Endodermal cell (in vitro differentiated cells): ENCODE measurements at regions not wholly inside any gene's neighbourhood (a gene's known extent, or its start where the extent isn't known, plus 50 kb on each side); places are given as distances from the start of the nearest gene placed in this dataset.

Experiments
- DNase-seq: peaks from one replicate; pipeline ENCODE4 v3.0.0-alpha.2; 2017
- H3K27ac ChIP-seq: 2 replicates; pipeline ENCODE4 v1.5.1; 2013; ENCODE audit warnings: mild to moderate bottlenecking, low read depth, low read length, moderate library complexity
- H3K27me3 ChIP-seq: 2 replicates; pipeline ENCODE4 v1.6.1; 2013; ENCODE audit warnings: mild to moderate bottlenecking, low read length, moderate library complexity; ENCODE audit not compliant: insufficient read depth, control insufficient read depth, poor library complexity, severe bottlenecking
- H3K36me3 ChIP-seq: 2 replicates; pipeline ENCODE4 v1.7.0; 2013; ENCODE audit warnings: mild to moderate bottlenecking, low read length, moderate library complexity; ENCODE audit not compliant: control insufficient read depth, insufficient read depth
- H3K4me1 ChIP-seq: one replicate; pipeline ENCODE4 v1.7.0; 2013; ENCODE audit warnings: low read length; ENCODE audit not compliant: control insufficient read depth, insufficient read depth
- H3K4me3 ChIP-seq: 2 replicates; pipeline ENCODE4 v1.5.1; 2013; ENCODE audit warnings: mild to moderate bottlenecking, low read length, moderate library complexity
- H3K9ac ChIP-seq: 2 replicates; pipeline ENCODE4 v1.6.1; 2013; ENCODE audit warnings: mild to moderate bottlenecking, low read length, moderate library complexity; ENCODE audit not compliant: poor library complexity, severe bottlenecking; ENCODE audit errors: extremely low read depth
- H3K9me3 ChIP-seq: 2 replicates; pipeline ENCODE4 v1.6.1; 2013; ENCODE audit warnings: mild to moderate bottlenecking, low read length, moderate library complexity; ENCODE audit not compliant: control insufficient read depth
- H3K27ac Mint-ChIP-seq: 2 replicates; pipeline ENCODE4 v1.8.0; 2020; ENCODE audit warnings: mixed read lengths
- H3K27me3 Mint-ChIP-seq: 2 replicates; pipeline ENCODE4 v1.8.0; 2021; ENCODE audit warnings: mild to moderate bottlenecking, mixed read lengths; ENCODE audit not compliant: insufficient read depth
- H3K36me3 Mint-ChIP-seq: 2 replicates; pipeline ENCODE4 v1.8.0; 2020; ENCODE audit warnings: low read depth, mixed read lengths
- H3K4me1 Mint-ChIP-seq: 2 replicates; pipeline ENCODE4 v1.8.0; 2020; ENCODE audit warnings: mixed read lengths
- H3K4me3 Mint-ChIP-seq: 2 replicates; pipeline ENCODE4 v1.8.0; 2020; ENCODE audit warnings: mild to moderate bottlenecking, moderate library complexity, mixed read lengths
- H3K9me3 Mint-ChIP-seq: 2 replicates; pipeline ENCODE4 v1.8.0; 2020; ENCODE audit warnings: mild to moderate bottlenecking, mixed read lengths
- CTCF ChIP-seq: fragments of 200-600 bp; sonication (generic); conservative IDR thresholded peaks from 2 replicates; pipeline ENCODE4 v1.5.0; 2021; ENCODE audit warnings: antibody characterized with exemption, mild to moderate bottlenecking
- WGBS, 2 experiments: methylation state at CpG; one replicate each; pipeline versions ENCODE4 v1.1.5 to v1.1.7; 2013; ENCODE audit warnings: missing lambda C conversion rate in 2 of 2, mixed read lengths in 1 of 2; ENCODE audit not compliant: insufficient coverage in 1 of 2, insufficient read length in 1 of 2; 5-methylcytosine and 5-hydroxymethylcytosine counted together

- Histone ChIP-seq H3K9ac (no peak overlapping the region), H3K27ac (no peak overlapping the region), H3K4me1 (no peaks in the 10 kb centered on the region), H3K27me3 (no peaks in the 10 kb centered on the region), H3K9me3 (no peaks in the 10 kb centered on the region), H3K4me3 (no peak overlapping the region), H3K36me3 (no peaks in the 10 kb centered on the region)
- Mint-ChIP-seq H3K4me1 (peaks cover 20% of the 10 kb centered on the region), H3K9me3 (no peaks in the 10 kb centered on the region), H3K27ac (no peak overlapping the region), H3K4me3 (no peak overlapping the region), H3K36me3 (no peaks in the 10 kb centered on the region), H3K27me3 (no peaks in the 10 kb centered on the region)
- no peak for TF ChIP-seq CTCF
- no peak for DNase-seq
Observed at GRCh38 chr6:100212131-100212530, 218.1 kb upstream of the MCHR2 start.

GRCh38 chr6:100210137-100211117, 216.4 kb upstream of the MCHR2 start:
- no peak overlapping the region for H3K27ac ChIP-seq
- WGBS, 2 experiments, result 83 to 88% methylated on average over 4 to 9 of the region's 9 CpGs

More at GRCh38 chr6:100210137-100211117, 216.4 kb upstream of the MCHR2 start:
- Histone ChIP-seq H3K36me3 (no peaks in the 10 kb centered on the region), H3K27me3 (no peaks in the 10 kb centered on the region), H3K4me1 (no peaks in the 10 kb centered on the region), H3K9ac (no peak overlapping the region), H3K4me3 (no peak overlapping the region), H3K9me3 (no peaks in the 10 kb centered on the region)
- Mint-ChIP-seq H3K36me3 (no peaks in the 10 kb centered on the region), H3K4me1 (peaks cover 20% of the 10 kb centered on the region), H3K4me3 (no peak overlapping the region), H3K27me3 (no peaks in the 10 kb centered on the region), H3K27ac (no peak overlapping the region), H3K9me3 (no peaks in the 10 kb centered on the region)
- TF ChIP-seq CTCF, result no peak
- DNase-seq, result no peak
